Large intestine (tissue), 3 donors: ENCODE measurements at regions not wholly inside any gene's neighbourhood (a gene's known extent, or its start where the extent isn't known, plus 50 kb on each side); places are given as distances from the start of the nearest gene placed in this dataset.

Experiments
- DNase-seq, 2 donors: peaks; one replicate each; pipeline versions ENCODE4 v3.0.0 to v3.0.0-alpha.2; 2013
- H3K27ac ChIP-seq: one replicate; pipeline ENCODE4 v1.5.1; 2013; ENCODE audit warnings: low read length
- H3K27me3 ChIP-seq: 2 replicates; pipeline ENCODE4 v1.6.1; 2013; ENCODE audit warnings: low read length; ENCODE audit not compliant: control insufficient read depth, insufficient read depth
- H3K36me3 ChIP-seq: 2 replicates; pipeline ENCODE4 v1.6.1; 2013; ENCODE audit warnings: low read length; ENCODE audit not compliant: control insufficient read depth, insufficient read depth
- H3K4me1 ChIP-seq: one replicate; pipeline ENCODE4 v1.6.1; 2013; ENCODE audit warnings: low read length; ENCODE audit not compliant: control insufficient read depth, insufficient read depth
- H3K4me3 ChIP-seq: one replicate; pipeline ENCODE4 v1.5.1; 2013; ENCODE audit warnings: low read length
- H3K9me3 ChIP-seq: one replicate; pipeline ENCODE4 v1.6.1; 2013; ENCODE audit warnings: mild to moderate bottlenecking, low read depth, low read length, moderate library complexity; ENCODE audit not compliant: control insufficient read depth
- WGBS: methylation state at CpG from one replicate; pipeline ENCODE4 v1.1.5; 2013; ENCODE audit warnings: low lambda C conversion rate; ENCODE audit not compliant: insufficient coverage; 5-methylcytosine and 5-hydroxymethylcytosine counted together

- no peaks in the 10 kb centered on the region for H3K9me3 ChIP-seq
- no peaks in the 10 kb centered on the region for H3K27me3 ChIP-seq
- no peak for DNase-seq
- H3K4me1 ChIP-seq = no peaks in the 10 kb centered on the region
- H3K36me3 ChIP-seq = no peaks in the 10 kb centered on the region
- no peak overlapping the region for H3K27ac ChIP-seq
- H3K4me3 ChIP-seq = no peak overlapping the region
- WGBS = no CpG with 5 or more reads among the region's 3 CpGs
These were observed 267.4 kb downstream of the CYP26B1 start for GRCh38 chr2:71880287-71880686.

GRCh38 chr2:71879509-71880184 lies 268.0 kb downstream of the CYP26B1 start:
- no CpG with 5 or more reads among the region's 13 CpGs for WGBS
- no peak overlapping the region for H3K4me3 ChIP-seq
- no peak for DNase-seq

GRCh38 chr2:71878626-71879508 lies 268.8 kb downstream of the CYP26B1 start:
- no peak for DNase-seq
- 100% methylated on average over 3 of the region's 13 CpGs for WGBS
- Histone ChIP-seq H3K4me3 (no peak overlapping the region), H3K27me3 (no peaks in the 10 kb centered on the region), H3K36me3 (no peaks in the 10 kb centered on the region), H3K9me3 (no peaks in the 10 kb centered on the region), H3K27ac (no peak overlapping the region), H3K4me1 (no peaks in the 10 kb centered on the region)

More at GRCh38 chr2:71879509-71880184, 268.0 kb downstream of the CYP26B1 start:
- Histone ChIP-seq H3K4me1 (no peaks in the 10 kb centered on the region), H3K36me3 (no peaks in the 10 kb centered on the region), H3K27me3 (no peaks in the 10 kb centered on the region), H3K27ac (no peak overlapping the region), H3K9me3 (no peaks in the 10 kb centered on the region)

GRCh38 chr2:71877636-71878035 lies 270.0 kb downstream of the CYP26B1 start:
- Histone ChIP-seq H3K27ac (no peak overlapping the region), H3K4me3 (no peak overlapping the region), H3K36me3 (no peaks in the 10 kb centered on the region), H3K9me3 (no peaks in the 10 kb centered on the region), H3K4me1 (no peaks in the 10 kb centered on the region), H3K27me3 (no peaks in the 10 kb centered on the region)
- no CpG with 5 or more reads among the region's 5 CpGs for WGBS
- no peak for DNase-seq

GRCh38 chr2:71876542-71877451 lies 270.9 kb downstream of the CYP26B1 start:
- no peaks in the 10 kb centered on the region for H3K36me3 ChIP-seq
- no peak overlapping the region for H3K4me3 ChIP-seq
- H3K27ac ChIP-seq = no peak overlapping the region
- no peaks in the 10 kb centered on the region for H3K4me1 ChIP-seq
- no peaks in the 10 kb centered on the region for H3K9me3 ChIP-seq
- no peaks in the 10 kb centered on the region for H3K27me3 ChIP-seq
- DNase-seq = no peak
- WGBS = 79% methylated on average over 2 of the region's 6 CpGs

- WGBS = no CpG with 5 or more reads among the region's 12 CpGs
- Histone ChIP-seq H3K4me1 (no peaks in the 10 kb centered on the region), H3K36me3 (no peaks in the 10 kb centered on the region), H3K27ac (no peak overlapping the region), H3K27me3 (peaks cover 9% of the 10 kb centered on the region), H3K4me3 (no peak overlapping the region), H3K9me3 (no peaks in the 10 kb centered on the region)
- no peak for DNase-seq
These were observed 275.1 kb downstream of the CYP26B1 start for GRCh38 chr2:71872466-71873051.

GRCh38 chr2:71865391-71865965 lies 282.2 kb downstream of the CYP26B1 start:
- H3K27ac ChIP-seq = no peak overlapping the region

GRCh38 chr2:71864085-71864484 lies 283.6 kb downstream of the CYP26B1 start:
- no CpG with 5 or more reads among the region's 5 CpGs for WGBS
- no peak overlapping the region for H3K27ac ChIP-seq
- H3K4me3 ChIP-seq = no peak overlapping the region
- no peaks in the 10 kb centered on the region for H3K4me1 ChIP-seq
- H3K27me3 ChIP-seq = peaks cover 2% of the 10 kb centered on the region
- DNase-seq = no peak
- no peaks in the 10 kb centered on the region for H3K9me3 ChIP-seq
- H3K36me3 ChIP-seq = no peaks in the 10 kb centered on the region

More at GRCh38 chr2:71865391-71865965, 282.2 kb downstream of the CYP26B1 start:
- Histone ChIP-seq H3K27me3 (peaks cover 9% of the 10 kb centered on the region), H3K4me3 (no peak overlapping the region), H3K4me1 (no peaks in the 10 kb centered on the region), H3K36me3 (no peaks in the 10 kb centered on the region), H3K9me3 (no peaks in the 10 kb centered on the region)
- WGBS = no CpG with 5 or more reads among the region's 11 CpGs
- DNase-seq = no peak

- H3K27me3 ChIP-seq = no peaks in the 10 kb centered on the region
- no peak overlapping the region for H3K4me3 ChIP-seq
- no peaks in the 10 kb centered on the region for H3K36me3 ChIP-seq
- H3K9me3 ChIP-seq = no peaks in the 10 kb centered on the region
- H3K4me1 ChIP-seq = no peaks in the 10 kb centered on the region
- no peak overlapping the region for H3K27ac ChIP-seq
- WGBS = no CpG with 5 or more reads among the region's 5 CpGs
- DNase-seq = peak in 1 of 2 donors; percentile 27
These were observed 284.3 kb downstream of the CYP26B1 start for GRCh38 chr2:71863396-71863795.
